ENCODE measurements at regions not wholly inside any gene's neighbourhood (a gene's known extent, or its start where the extent isn't known, plus 50 kb on each side); places are given as distances from the start of the nearest gene placed in this dataset.
A peak's percentile ranks its signal among the peaks of the same experiment; 100 is the strongest.

- Histone ChIP-seq H3K4me2 (ENCODE audit: low read depth, low read length) (no peak overlapping the region), H3K9me3 (ENCODE audit: low read length) (no peaks in the 10 kb centered on the region), H3K27ac (ENCODE audit: extremely low read length, insufficient read depth, low read length) (no peak overlapping the region), H4K20me1 (ENCODE audit: insufficient read depth, low read length) (no peaks in the 10 kb centered on the region), H3K27me3 (ENCODE audit: control insufficient read depth in 1 of 2, insufficient read depth in 2 of 2, low read length in 2 of 2) (no peaks in the 10 kb centered on the region; a peak in 1 of 5 replicates), H3K4me1 (ENCODE audit: insufficient read depth, low read length) (no peaks in the 10 kb centered on the region), H2AFZ (ENCODE audit: low read length) (no peak overlapping the region), H3K4me3 (replicated peaks in 1 of 3; ENCODE audit: insufficient read depth in 1 of 3, low read depth in 2 of 3, low read length in 3 of 3) (no peak overlapping the region), H3K9ac (ENCODE audit: insufficient read depth, low read depth, low read length) (no peak overlapping the region), H3K79me2 (ENCODE audit: insufficient read depth, low read length) (no peaks in the 10 kb centered on the region), H3K36me3 (replicated peaks in 1 of 2; ENCODE audit: control insufficient read depth in 1 of 2, insufficient read depth in 2 of 2, low read length in 2 of 2) (no peaks in the 10 kb centered on the region)
- ATAC-seq (no peak), FAIRE-seq (no peak), DNase-seq (ENCODE audit: low spot score) (no peak)
- no peak for TF ChIP-seq ZNF792 (CRISPR knock-in tag; IDR thresholded peaks at IDR 0.05)
- TF ChIP-seq ATF7 (IDR thresholded peaks at IDR 0.05) = peak; percentile 62
- no peak for TF ChIP-seq ATF7 (CRISPR knock-in tag; IDR thresholded peaks at IDR 0.05)
- intact Hi-C loops (cut with micrococcal nuclease; ENCODE audit: unreplicated experiment) = loop anchor here (5.0 kb wide), 1 partner anchor 127 kb away; no protein-coding TSS in a partner anchor
- in situ Hi-C loops (cut with HindIII; ENCODE audit: extremely low pct_ligation_motif_present, low pct_unique_long_range_greater_than_20kb) = loop anchor here (25.0 kb wide), 1 partner anchor 793 kb away; no protein-coding TSS in a partner anchor
- WGBS (ENCODE audit: low lambda C conversion rate) = 2% methylated on average over 1 of the region's 1 CpG
- ChIA-PET CTCF (ENCODE audit: low intra/inter-chr PET ratio, low total read pairs) (no interaction called here), POLR2A (no interaction called here)
- BruUV-seq (replicated peaks) = no TSS peak
These were observed 57.5 kb upstream of the CABCOCO1 start for GRCh38 chr10:61605221-61605620.

DNA sequence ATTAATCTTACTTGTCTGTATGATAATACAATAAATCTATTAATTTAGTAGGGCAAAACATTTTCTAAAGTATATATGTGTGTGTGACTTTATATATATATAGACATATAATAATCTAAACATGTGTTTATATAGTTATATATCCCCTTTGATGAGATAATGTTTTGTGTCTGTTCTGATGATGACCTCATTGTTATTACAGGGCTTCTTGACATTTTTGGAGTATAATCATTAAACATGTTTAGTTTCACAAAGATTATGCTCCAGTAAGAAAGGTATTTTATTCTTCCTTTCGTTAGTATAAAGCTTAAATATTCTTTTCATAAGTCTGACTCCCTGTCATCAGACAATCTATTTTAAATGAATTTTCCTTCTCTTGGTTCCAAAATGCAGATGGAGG, 62.3 kb upstream of the CABCOCO1 start:
- no TSS peak for BruUV-seq (replicated peaks)
- Histone ChIP-seq H3K9ac (ENCODE audit: insufficient read depth, low read depth, low read length) (no peak overlapping the region), H3K9me3 (ENCODE audit: low read length) (no peaks in the 10 kb centered on the region), H3K4me3 (replicated peaks in 1 of 3; ENCODE audit: insufficient read depth in 1 of 3, low read depth in 2 of 3, low read length in 3 of 3) (no peak overlapping the region), H3K4me2 (ENCODE audit: low read depth, low read length) (no peak overlapping the region), H3K36me3 (replicated peaks in 1 of 2; ENCODE audit: control insufficient read depth in 1 of 2, insufficient read depth in 2 of 2, low read length in 2 of 2) (no peaks in the 10 kb centered on the region), H4K20me1 (ENCODE audit: insufficient read depth, low read length) (no peaks in the 10 kb centered on the region), H3K4me1 (ENCODE audit: insufficient read depth, low read length) (no peaks in the 10 kb centered on the region), H3K27ac (ENCODE audit: extremely low read length, insufficient read depth, low read length) (no peak overlapping the region), H2AFZ (ENCODE audit: low read length) (no peak overlapping the region), H3K79me2 (ENCODE audit: insufficient read depth, low read length) (no peaks in the 10 kb centered on the region), H3K27me3 (ENCODE audit: control insufficient read depth in 1 of 2, insufficient read depth in 2 of 2, low read length in 2 of 2) (no peaks in the 10 kb centered on the region; a peak in 1 of 5 replicates)
- POLR2A ChIA-PET = no interaction called here
- TF ChIP-seq ATF7 (IDR thresholded peaks at IDR 0.05) (peak; percentile 80), ATF7 (CRISPR knock-in tag; IDR thresholded peaks at IDR 0.05) (no peak), TFDP1 (CRISPR knock-in tag; IDR thresholded peaks at IDR 0.05; ENCODE audit: borderline replicate concordance) (no peak)
- in situ Hi-C loops (cut with HindIII; ENCODE audit: extremely low pct_ligation_motif_present, low pct_unique_long_range_greater_than_20kb) = loop anchor here (25.0 kb wide), 1 partner anchor 788 kb away; no protein-coding TSS in a partner anchor
- intact Hi-C loops (cut with micrococcal nuclease; ENCODE audit: unreplicated experiment) = no loop called here
- CTCF ChIA-PET (ENCODE audit: low intra/inter-chr PET ratio, low total read pairs) = no interaction called here
- no peak for DNase-seq (ENCODE audit: low spot score)
- 3% methylated on average over 1 of the region's 1 CpG for WGBS (ENCODE audit: low lambda C conversion rate)
- no peak for FAIRE-seq
- ATAC-seq = no peak
